ENCODE measurements at regions not wholly inside any gene's neighbourhood (a gene's known extent, or its start where the extent isn't known, plus 50 kb on each side); places are given as distances from the start of the nearest gene placed in this dataset.

DNA sequence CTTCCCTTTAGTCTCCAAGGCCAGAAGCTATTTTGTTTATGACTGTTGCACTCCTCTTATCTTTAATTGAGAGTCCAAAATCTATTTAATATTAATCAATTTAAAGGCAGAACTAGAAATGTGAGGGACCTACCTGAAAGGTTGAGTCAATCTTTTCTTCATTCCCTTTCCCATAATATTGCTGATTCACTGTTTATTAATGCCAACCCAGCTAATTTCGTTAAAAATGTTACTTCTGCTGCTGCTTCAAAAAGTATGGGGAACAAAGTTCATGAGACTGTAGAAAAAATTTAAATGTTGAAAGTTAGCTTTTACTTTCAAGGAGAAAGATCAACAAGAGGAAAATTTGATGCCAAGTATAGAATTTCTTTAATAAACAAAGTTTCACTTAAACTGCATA is 365.3 kb downstream of the TENT5A start (continued):
- no peak for TF ChIP-seq JUND (IDR thresholded peaks at IDR 0.05; ENCODE audit: low read length)
- TF ChIP-seq CTBP2 (IDR thresholded peaks at IDR 0.05; ENCODE audit: borderline replicate concordance, insufficient read depth, insufficient read length, low read length) = no peak
- TF ChIP-seq CTCF (IDR thresholded peaks at IDR 0.05; ENCODE audit: control extremely low read depth in 1 of 3, insufficient read depth in 1 of 3, low read depth in 1 of 3, low read length in 3 of 3) = no peak
- no peak for TF ChIP-seq SIX5 (IDR thresholded peaks at IDR 0.05; ENCODE audit: low read depth, low read length)
- no peak for TF ChIP-seq RAD21 (IDR thresholded peaks at IDR 0.05 in 1 of 2, conservative IDR thresholded peaks at IDR 0.05 in 1 of 2; ENCODE audit: low read depth in 2 of 2, low read length in 2 of 2)

Data from H1 (cell line).